ENCODE measurements at regions not wholly inside any gene's neighbourhood (a gene's known extent, or its start where the extent isn't known, plus 50 kb on each side); places are given as distances from the start of the nearest gene placed in this dataset.

DNA sequence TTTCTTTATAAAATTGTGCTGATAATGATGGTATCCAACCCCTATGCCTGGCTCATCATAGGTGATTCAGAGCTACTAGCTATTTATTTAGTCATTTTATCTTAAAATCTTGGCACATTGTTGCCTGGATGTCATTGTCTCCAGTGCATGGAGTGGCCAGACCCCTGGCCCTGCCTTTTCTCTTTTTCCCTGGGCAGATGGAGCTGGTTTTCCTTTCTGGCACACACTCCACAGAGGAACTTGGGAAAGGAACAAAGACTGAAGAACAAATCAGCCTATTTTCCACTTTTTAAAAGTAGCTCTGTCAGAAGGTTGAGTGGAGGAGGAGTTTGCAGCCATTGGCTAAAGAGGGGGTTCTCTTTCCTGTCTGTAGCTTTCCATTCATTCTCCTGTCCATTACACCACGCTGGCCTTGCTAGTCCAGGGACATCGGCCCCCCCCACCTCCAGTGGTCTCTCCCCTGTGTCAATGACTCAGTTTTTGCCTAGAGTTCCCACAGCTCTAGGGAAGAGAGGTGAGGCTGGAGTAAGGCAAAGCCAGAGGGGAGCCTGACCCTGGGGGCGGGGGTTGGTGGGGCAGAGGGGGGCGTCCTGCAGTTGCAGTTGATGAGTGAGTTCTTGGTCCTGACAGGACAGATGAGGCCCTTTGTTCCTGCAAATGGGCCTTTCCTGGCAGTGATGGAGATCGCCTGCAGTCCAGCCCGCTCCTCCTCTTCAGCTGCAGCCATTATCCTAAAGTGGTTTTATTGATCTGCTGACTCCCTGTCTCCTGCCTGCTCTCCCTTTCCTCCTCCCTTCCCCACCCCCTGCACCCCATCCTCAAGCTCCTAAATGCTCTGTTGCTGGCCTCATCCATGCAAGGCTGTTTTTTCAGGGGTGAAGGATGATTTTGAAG is 774.5 kb downstream of the DHX35 start:
- no peak for TF ChIP-seq CTCF (IDR thresholded peaks at IDR 0.05; ENCODE audit: low read depth, low read length)
- TF ChIP-seq EZH2phosphoT487 (IDR thresholded peaks at IDR 0.05; ENCODE audit: low read depth) = no peak
